GM06990 (cell line): ENCODE measurements at regions not wholly inside any gene's neighbourhood (a gene's known extent, or its start where the extent isn't known, plus 50 kb on each side); places are given as distances from the start of the nearest gene placed in this dataset.

Experiments
- DNase-seq: peaks from one replicate; pipeline ENCODE4 v3.0.0-alpha.2; 2011; ENCODE audit not compliant: insufficient read length; ENCODE audit errors: extremely low read depth
- H3K27me3 ChIP-seq: replicated peaks from 2 replicates; pipeline ENCODE4 v1.6.0; 2011; ENCODE audit warnings: low read length; ENCODE audit not compliant: control insufficient read depth, insufficient read depth
- H3K36me3 ChIP-seq: 2 replicates; pipeline ENCODE4 v1.5.1; 2011; ENCODE audit warnings: low read length; ENCODE audit not compliant: control insufficient read depth, insufficient read depth
- H3K4me3 ChIP-seq: replicated peaks from 2 replicates; pipeline ENCODE4 v1.5.1; 2011; ENCODE audit warnings: low read depth, mild to moderate bottlenecking, control low read depth, low read length
- CTCF ChIP-seq: IDR thresholded peaks from 2 replicates; pipeline ENCODE4 v1.5.1; 2011; ENCODE audit warnings: low read length, control low read depth, mild to moderate bottlenecking, inconsistent platforms; ENCODE audit not compliant: insufficient read depth, poor library complexity, severe bottlenecking

- no peak for DNase-seq
- Histone ChIP-seq H3K4me3 (no peak overlapping the region), H3K27me3 (no peaks in the 10 kb centered on the region; the same call in 1 of the 2 replicates), H3K36me3 (no peaks in the 10 kb centered on the region)
- no peak for TF ChIP-seq CTCF
Measured at GRCh38 chr9:90044263-90044662, 439.5 kb downstream of the GADD45G start.

- Histone ChIP-seq H3K4me3 (no peak overlapping the region), H3K36me3 (no peaks in the 10 kb centered on the region), H3K27me3 (no peaks in the 10 kb centered on the region; the same call in 1 of the 2 replicates)
- DNase-seq, result no peak
- no peak for TF ChIP-seq CTCF
Measured at GRCh38 chr9:90044710-90045151, 439.9 kb downstream of the GADD45G start.

- no peaks in the 10 kb centered on the region for H3K36me3 ChIP-seq
Measured at GRCh38 chr9:90046317-90046861, 441.6 kb downstream of the GADD45G start.

GRCh38 chr9:90047828-90048227, 443.0 kb downstream of the GADD45G start:
- H3K27me3 ChIP-seq, result no peaks in the 10 kb centered on the region; the same call in 1 of the 2 replicates
- DNase-seq, result no peak
- no peaks in the 10 kb centered on the region for H3K36me3 ChIP-seq
- TF ChIP-seq CTCF, result no peak
- no peak overlapping the region for H3K4me3 ChIP-seq

More at GRCh38 chr9:90046317-90046861, 441.6 kb downstream of the GADD45G start:
- Histone ChIP-seq H3K4me3 (no peak overlapping the region), H3K27me3 (no peaks in the 10 kb centered on the region; the same call in 1 of the 2 replicates)
- no peak for TF ChIP-seq CTCF
- DNase-seq, result no peak

GRCh38 chr9:90052366-90052765, 447.6 kb downstream of the GADD45G start:
- Histone ChIP-seq H3K36me3 (no peaks in the 10 kb centered on the region), H3K27me3 (no peaks in the 10 kb centered on the region), H3K4me3 (no peak overlapping the region)
- no peak for TF ChIP-seq CTCF
- no peak for DNase-seq

- no peak overlapping the region for H3K4me3 ChIP-seq
- no peaks in the 10 kb centered on the region for H3K27me3 ChIP-seq
- no peak for DNase-seq
- TF ChIP-seq CTCF, result peak; percentile 36
- H3K36me3 ChIP-seq, result no peaks in the 10 kb centered on the region
Measured at GRCh38 chr9:90053027-90053426, 448.2 kb downstream of the GADD45G start.
